H1 (cell line): ENCODE measurements at regions not wholly inside any gene's neighbourhood (a gene's known extent, or its start where the extent isn't known, plus 50 kb on each side); places are given as distances from the start of the nearest gene placed in this dataset.

ENCODE experiments used
- CTCF ChIA-PET: fragments of 300-600 bp; sonication (Branson Sonifier 250); formaldehyde crosslinking; loops from one replicate; lab custom pipeline; 2021; ENCODE audit not compliant: partially characterized antibody; lab: Charles Lee
- POLR2A ChIA-PET: fragments of 300-600 bp; sonication (Branson Sonifier 250); formaldehyde crosslinking; loops from one replicate; lab custom pipeline; 2021; ENCODE audit warnings: inconsistent platforms; ENCODE audit not compliant: partially characterized antibody; lab: Charles Lee
- DNase-seq, 2 experiments: peaks; one replicate each; pipeline versions ENCODE4 v3.0.0 to v3.0.0-alpha.2; 2010 to 2022; ENCODE audit warnings: low spot score in 2 of 2, low read depth in 1 of 2, mixed read lengths in 1 of 2
- FAIRE-seq: peaks from 2 replicates; lab custom pipeline; 2011; peaks lifted over from hg19 to GRCh38; lab: Jason Lieb, UNC
- H2AFZ ChIP-seq: 2 replicates; pipeline ENCODE4 v1.8.1; 2012; ENCODE audit warnings: low read length, inconsistent platforms
- H2AK5ac ChIP-seq: 2 replicates; pipeline ENCODE4 v1.6.1; 2013; ENCODE audit warnings: low read depth, low read length
- H2BK120ac ChIP-seq: replicated peaks from 2 replicates; pipeline ENCODE3; 2013; ENCODE audit warnings: low read depth, low read length, inconsistent platforms
- H2BK12ac ChIP-seq: 2 replicates; pipeline ENCODE4 v1.6.1; 2013; ENCODE audit warnings: low read depth, low read length
- H2BK15ac ChIP-seq: 2 replicates; pipeline ENCODE4 v1.6.1; 2013; ENCODE audit warnings: low read length
- H2BK20ac ChIP-seq: 2 replicates; pipeline ENCODE4 v1.6.1; 2013; ENCODE audit warnings: low read length
- H2BK5ac ChIP-seq: 2 replicates; pipeline ENCODE4 v1.6.1; 2013; ENCODE audit warnings: low read depth, low read length
- H3K14ac ChIP-seq: 2 replicates; pipeline ENCODE4 v1.6.1; 2013; ENCODE audit warnings: inconsistent platforms; ENCODE audit not compliant: insufficient read length
- H3K18ac ChIP-seq: 2 replicates; pipeline ENCODE4 v1.6.1; 2013; ENCODE audit warnings: low read length; ENCODE audit errors: extremely low read depth
- H3K23ac ChIP-seq: 2 replicates; pipeline ENCODE4 v1.6.1; 2013; ENCODE audit warnings: inconsistent platforms; ENCODE audit not compliant: insufficient read length
- H3K23me2 ChIP-seq: 2 replicates; pipeline ENCODE4 v1.6.1; 2013; ENCODE audit warnings: low read depth, low read length
- H3K27ac ChIP-seq: 2 replicates; pipeline ENCODE4 v1.6.1; 2011; ENCODE audit warnings: low read depth, low read length, inconsistent platforms
- H3K27me3 ChIP-seq, 4 experiments: replicated peaks in 1 of 4; 1 replicate in 1 of 4; 2 replicates in 3 of 4; pipeline versions ENCODE4 v1.6.1 to v1.8.1; 2011 to 2013; ENCODE audit warnings: low read length in 3 of 4, mild to moderate bottlenecking in 3 of 4, inconsistent platforms in 2 of 4, mixed read lengths in 2 of 4, moderate library complexity in 1 of 4; ENCODE audit not compliant: control insufficient read depth in 3 of 4, insufficient read depth in 3 of 4; ENCODE audit errors: extremely low read depth in 1 of 4
- H3K36me3 ChIP-seq, 4 experiments: 2 replicates each; pipeline versions ENCODE4 v1.6.1 to v1.8.1; 2011 to 2013; ENCODE audit warnings: mild to moderate bottlenecking in 4 of 4, low read length in 3 of 4, moderate library complexity in 2 of 4, control low read depth in 1 of 4, inconsistent platforms in 1 of 4; ENCODE audit not compliant: insufficient read depth in 4 of 4, control insufficient read depth in 2 of 4
- H3K4ac ChIP-seq: replicated peaks from 2 replicates; pipeline ENCODE3; 2013; ENCODE audit warnings: low read length, low read depth, mixed read lengths, inconsistent platforms; ENCODE audit not compliant: insufficient read length
- H3K4me1 ChIP-seq, 4 experiments: replicated peaks in 1 of 4; 1 replicate in 1 of 4; 2 replicates in 3 of 4; pipeline versions ENCODE4 v1.6.1 to v1.8.1; 2011 to 2013; ENCODE audit warnings: low read length in 3 of 4, inconsistent platforms in 2 of 4, mixed read lengths in 1 of 4; ENCODE audit not compliant: insufficient read depth in 4 of 4, control insufficient read depth in 3 of 4
- H3K4me2 ChIP-seq, 2 experiments: 2 replicates each; pipeline versions ENCODE4 v1.6.1 to v1.8.1; 2011 to 2013; ENCODE audit warnings: low read depth in 2 of 2, low read length in 2 of 2, control low read depth in 1 of 2, inconsistent platforms in 1 of 2, mild to moderate bottlenecking in 1 of 2; ENCODE audit not compliant: insufficient read depth in 1 of 2
- H3K4me3 ChIP-seq, 4 experiments: fragments of 200-600, 300-600 bp in 1 of 4; sonication (generic), shearing (Covaris generic), sonication (Bioruptor Twin) in 1 of 4; 2 replicates each; pipeline versions ENCODE4 v1.5.1 to v1.8.1; 2011 to 2016; ENCODE audit warnings: low read length in 4 of 4, low read depth in 3 of 4, control low read depth in 2 of 4, inconsistent platforms in 2 of 4, mild to moderate bottlenecking in 2 of 4, mixed read lengths in 1 of 4, moderate library complexity in 1 of 4; ENCODE audit not compliant: insufficient read depth in 2 of 4; ENCODE audit errors: extremely low read depth in 1 of 4
- H3K56ac ChIP-seq: replicated peaks from 2 replicates; pipeline ENCODE3; 2013; ENCODE audit warnings: low read depth, mild to moderate bottlenecking, mixed read lengths, low read length, inconsistent platforms; ENCODE audit not compliant: insufficient read length
- H3K79me1 ChIP-seq: 2 replicates; pipeline ENCODE4 v1.6.1; 2013; ENCODE audit warnings: low read depth, low read length, control low read depth
- H3K79me2 ChIP-seq, 2 experiments: 2 replicates each; pipeline versions ENCODE4 v1.6.1 to v1.8.1; 2012 to 2013; ENCODE audit warnings: low read length in 2 of 2, mild to moderate bottlenecking in 2 of 2, inconsistent platforms in 1 of 2; ENCODE audit not compliant: insufficient read depth in 2 of 2, control insufficient read depth in 1 of 2
- H3K9ac ChIP-seq, 4 experiments: replicated peaks in 1 of 4; 1 replicate in 1 of 4; 2 replicates in 3 of 4; pipeline versions ENCODE4 v1.6.1 to v1.8.1; 2011 to 2013; ENCODE audit warnings: low read depth in 3 of 4, low read length in 3 of 4, control low read depth in 2 of 4, mild to moderate bottlenecking in 2 of 4, moderate library complexity in 2 of 4, inconsistent platforms in 1 of 4; ENCODE audit errors: extremely low read depth in 1 of 4
- H3K9me3 ChIP-seq, 2 experiments: 2 replicates each; pipeline versions ENCODE4 v1.6.1 to v1.8.1; 2012 to 2013; ENCODE audit warnings: mild to moderate bottlenecking in 2 of 2, moderate library complexity in 2 of 2, control low read depth in 1 of 2, inconsistent platforms in 1 of 2, low read depth in 1 of 2, low read length in 1 of 2, mixed read lengths in 1 of 2; ENCODE audit not compliant: insufficient read depth in 2 of 2
- H4K20me1 ChIP-seq, 2 experiments: replicated peaks in 1 of 2; 2 replicates each; pipeline versions ENCODE3 to v1.8.1; 2011 to 2013; ENCODE audit warnings: inconsistent platforms in 2 of 2, low read length in 2 of 2, mild to moderate bottlenecking in 1 of 2; ENCODE audit not compliant: insufficient read depth in 2 of 2, control insufficient read depth in 1 of 2
- H4K5ac ChIP-seq: 2 replicates; pipeline ENCODE4 v1.6.1; 2013; ENCODE audit warnings: low read length, low read depth, mixed read lengths, inconsistent platforms; ENCODE audit not compliant: insufficient read length
- H4K8ac ChIP-seq: 2 replicates; pipeline ENCODE4 v1.8.0; 2013; ENCODE audit warnings: mild to moderate bottlenecking, moderate library complexity, low read length, inconsistent platforms; ENCODE audit not compliant: insufficient read depth; ENCODE audit errors: extremely low read depth
- H4K91ac ChIP-seq: replicated peaks from 2 replicates; pipeline ENCODE3; 2013; ENCODE audit warnings: low read length, mixed read lengths, inconsistent platforms; ENCODE audit not compliant: insufficient read length
- ASH2L ChIP-seq: fragments of 200-600, 300-600 bp; sonication (generic); IDR thresholded peaks from one replicate; pipeline ENCODE4 v1.7.1; 2017; ENCODE audit warnings: low read length
- CHD1 ChIP-seq: IDR thresholded peaks from 2 replicates; pipeline ENCODE4 v1.6.1; 2012; ENCODE audit warnings: low read depth, low read length, improper control_type of control experiment
- MAFK ChIP-seq: IDR thresholded peaks from 2 replicates; pipeline ENCODE4 v1.6.1; 2012; ENCODE audit warnings: low read depth, mild to moderate bottlenecking, improper control_type of control experiment, low read length
- RNF2 ChIP-seq: fragments of 200-900, 300-1000 bp; sonication (generic); IDR thresholded peaks from 2 replicates; pipeline ENCODE4 v1.7.1; 2016; ENCODE audit warnings: borderline replicate concordance, low read depth, mild to moderate bottlenecking, antibody characterized with exemption, low read length; ENCODE audit not compliant: poor library complexity, severe bottlenecking; ENCODE audit errors: missing control alignments
- SUZ12 ChIP-seq: fragments of 200-600 bp; sonication (generic); IDR thresholded peaks from 2 replicates; pipeline ENCODE4 v1.6.1; 2012; ENCODE audit warnings: mild to moderate bottlenecking, inconsistent platforms, low read length, moderate library complexity, mixed read lengths
- WGBS, 2 experiments: shearing (Covaris generic) in 1 of 2; methylation state at CpG; one replicate each; pipeline versions ENCODE4 v1.1.6 to v1.1.7; 2013 to 2015; ENCODE audit warnings: low lambda C conversion rate in 2 of 2, mixed read lengths in 2 of 2, inconsistent platforms in 1 of 2, low coverage in 1 of 2, missing lambda C conversion rate in 1 of 2; ENCODE audit not compliant: insufficient replicate concordance in 2 of 2, insufficient coverage in 1 of 2, insufficient read length in 1 of 2; ENCODE audit errors: extremely low coverage in 1 of 2, missing lambda C conversion rate in 1 of 2; 5-methylcytosine and 5-hydroxymethylcytosine counted together
- TF ChIP-seq, protein P1 (sequence below): IDR thresholded peaks from 2 replicates; pipeline ENCODE4 v1.6.1; 2012; ENCODE audit warnings: inconsistent platforms
- TF ChIP-seq, protein P2 (sequence below): IDR thresholded peaks from 2 replicates; pipeline ENCODE4 v1.6.1; 2011; ENCODE audit warnings: low read length, improper control_type of control experiment

DNA sequence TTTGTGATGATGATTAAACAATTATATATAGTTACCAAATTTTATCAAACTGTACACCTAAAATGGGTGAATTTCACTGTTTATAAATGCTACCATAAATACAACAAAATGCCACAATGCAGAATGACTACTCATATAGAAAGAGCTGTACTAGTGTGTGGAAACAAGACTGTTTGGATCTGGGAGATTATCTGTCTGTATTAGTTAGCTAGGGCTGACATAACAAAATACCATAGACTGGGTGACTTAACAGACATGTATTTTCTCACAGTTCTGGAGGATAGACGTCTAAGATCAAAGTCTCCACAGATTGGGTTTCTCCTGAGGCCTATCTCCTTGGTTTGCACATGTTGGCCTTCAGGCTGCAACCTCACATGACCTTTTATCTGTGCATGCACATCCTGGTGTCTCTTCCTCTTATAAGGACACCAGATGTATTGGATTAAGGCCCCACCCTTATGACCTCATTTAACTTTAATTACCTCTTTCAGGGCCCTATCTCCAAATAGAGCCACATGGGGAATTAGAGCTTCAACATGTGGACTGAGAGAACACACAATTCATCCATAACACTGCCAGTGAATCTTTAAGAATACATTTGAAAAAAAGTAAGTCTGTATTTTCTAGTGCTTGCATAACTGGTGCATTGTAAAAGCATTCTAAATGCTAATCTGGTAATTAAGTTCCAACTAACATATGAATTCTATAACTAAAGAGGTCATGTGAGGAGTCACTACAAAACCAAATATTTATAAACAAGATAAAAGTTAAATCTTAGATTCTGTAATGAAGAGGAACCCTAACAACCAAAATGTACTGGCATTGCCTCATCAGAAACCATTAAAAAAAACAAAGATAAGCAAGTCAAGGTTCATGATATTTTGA lies 699.6 kb downstream of the NYAP2 start:
- Histone ChIP-seq H3K23me2 (no peaks in the 10 kb centered on the region), H2BK5ac (no peak overlapping the region), H3K18ac (no peak overlapping the region), H2BK20ac (no peak overlapping the region), H3K4me3 (no peak overlapping the region), H3K56ac (no peak overlapping the region), H3K9me3 (0 out of 4 replicates have a peak, but pooled peaks cover 0 to 4% of the 10 kb centered on the region in 2 experiments), H3K79me2 (no peaks in the 10 kb centered on the region), H2AK5ac (no peak overlapping the region), H3K14ac (no peak overlapping the region), H4K91ac (no peak overlapping the region), H4K20me1 (no peaks in the 10 kb centered on the region), H3K4ac (no peak overlapping the region), H3K9ac (no peak overlapping the region), H3K36me3 (no peaks in the 10 kb centered on the region), H3K27ac (no peak overlapping the region), H4K5ac (no peak overlapping the region), H4K8ac (no peak overlapping the region), H3K27me3 (no peaks in the 10 kb centered on the region), H2BK15ac (no peak overlapping the region), H2BK120ac (no peak overlapping the region), H3K79me1 (no peaks in the 10 kb centered on the region), H3K23ac (no peak overlapping the region), H2AFZ (no peak overlapping the region), H3K4me1 (no peaks in the 10 kb centered on the region), H2BK12ac (no peak overlapping the region), H3K4me2 (no peak overlapping the region)
- ChIA-PET CTCF (no interaction called here), POLR2A (no interaction called here)
- WGBS, 2 experiments = 100% methylated on average over 1 of the region's 1 CpG; no CpG with 5 or more reads in 1 of the 2 experiments
- TF ChIP-seq, protein P1, sequence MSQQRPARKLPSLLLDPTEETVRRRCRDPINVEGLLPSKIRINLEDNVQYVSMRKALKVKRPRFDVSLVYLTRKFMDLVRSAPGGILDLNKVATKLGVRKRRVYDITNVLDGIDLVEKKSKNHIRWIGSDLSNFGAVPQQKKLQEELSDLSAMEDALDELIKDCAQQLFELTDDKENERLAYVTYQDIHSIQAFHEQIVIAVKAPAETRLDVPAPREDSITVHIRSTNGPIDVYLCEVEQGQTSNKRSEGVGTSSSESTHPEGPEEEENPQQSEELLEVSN = no peak
- no peak for TF ChIP-seq SUZ12
- no peak for TF ChIP-seq CHD1
- no peak for TF ChIP-seq MAFK
- no peak for TF ChIP-seq ASH2L
- TF ChIP-seq RNF2 = no peak
- TF ChIP-seq, protein P2, sequence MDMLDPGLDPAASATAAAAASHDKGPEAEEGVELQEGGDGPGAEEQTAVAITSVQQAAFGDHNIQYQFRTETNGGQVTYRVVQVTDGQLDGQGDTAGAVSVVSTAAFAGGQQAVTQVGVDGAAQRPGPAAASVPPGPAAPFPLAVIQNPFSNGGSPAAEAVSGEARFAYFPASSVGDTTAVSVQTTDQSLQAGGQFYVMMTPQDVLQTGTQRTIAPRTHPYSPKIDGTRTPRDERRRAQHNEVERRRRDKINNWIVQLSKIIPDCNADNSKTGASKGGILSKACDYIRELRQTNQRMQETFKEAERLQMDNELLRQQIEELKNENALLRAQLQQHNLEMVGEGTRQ = no peak
- no peak for FAIRE-seq
- DNase-seq = no peak
